Smooth muscle cell (in vitro differentiated cells): ENCODE measurements at regions not wholly inside any gene's neighbourhood (a gene's known extent, or its start where the extent isn't known, plus 50 kb on each side); places are given as distances from the start of the nearest gene placed in this dataset.

Experiments used
- DNase-seq: peaks from one replicate; lab custom pipeline; 2025; ENCODE audit not compliant: unreplicated experiment; lab: John Stamatoyannopoulos, UW
- H2AFZ ChIP-seq: fragments of 200-600 bp; sonication (generic); 2 replicates; pipeline ENCODE4 v1.6.0; 2016; ENCODE audit warnings: antibody characterized with exemption, low read depth, mild to moderate bottlenecking
- H3F3A ChIP-seq: fragments of 200-600 bp; sonication (generic); 2 replicates; pipeline ENCODE4 v1.6.0; 2017; ENCODE audit warnings: antibody characterized with exemption, low read depth
- H3K27ac ChIP-seq: fragments of 200-600 bp; sonication (generic); 2 replicates; pipeline ENCODE4 v1.5.1; 2016; ENCODE audit warnings: low read depth, mild to moderate bottlenecking
- H3K27me3 ChIP-seq: fragments of 200-600 bp; sonication (generic); 2 replicates; pipeline ENCODE4 v1.6.1; 2016; ENCODE audit warnings: low read depth, mild to moderate bottlenecking
- H3K36me3 ChIP-seq: fragments of 200-600 bp; sonication (generic); 2 replicates; pipeline ENCODE4 v1.5.1; 2016; ENCODE audit warnings: low read depth
- H3K4me1 ChIP-seq: fragments of 200-600 bp; sonication (generic); 2 replicates; pipeline ENCODE4 v1.5.1; 2016; ENCODE audit warnings: low read depth
- H3K4me2 ChIP-seq: fragments of 200-600 bp; sonication (generic); 2 replicates; pipeline ENCODE4 v1.6.0; 2016; ENCODE audit warnings: mild to moderate bottlenecking
- H3K4me3 ChIP-seq: fragments of 200-600 bp; sonication (generic); 2 replicates; pipeline ENCODE4 v1.5.1; 2016; ENCODE audit warnings: mild to moderate bottlenecking
- H3K79me2 ChIP-seq: fragments of 200-600 bp; sonication (generic); 2 replicates; pipeline ENCODE4 v1.6.0; 2016; ENCODE audit warnings: low read depth, mild to moderate bottlenecking
- H3K9ac ChIP-seq: fragments of 200-600 bp; sonication (generic); 2 replicates; pipeline ENCODE4 v1.6.0; 2016; ENCODE audit warnings: low read depth
- H3K9me3 ChIP-seq: fragments of 200-600 bp; sonication (generic); replicated peaks from 2 replicates; pipeline ENCODE4 v1.5.1; 2016; ENCODE audit warnings: low read depth
- H4K20me1 ChIP-seq: fragments of 200-600 bp; sonication (generic); 2 replicates; pipeline ENCODE4 v1.6.0; 2016; ENCODE audit warnings: low read depth
- WGBS: methylation state at CpG from one replicate; pipeline ENCODE4 v1.1.7; 2016; ENCODE audit warnings: low lambda C conversion rate; 5-methylcytosine and 5-hydroxymethylcytosine counted together
- TF ChIP-seq, protein P1 (sequence below): fragments of 200-600 bp; sonication (generic); IDR thresholded peaks from 2 replicates; pipeline ENCODE4 v1.5.1; 2017; ENCODE audit warnings: borderline replicate concordance, mild to moderate bottlenecking, antibody characterized with exemption; ENCODE audit not compliant: insufficient read depth, poor library complexity, severe bottlenecking

DNA sequence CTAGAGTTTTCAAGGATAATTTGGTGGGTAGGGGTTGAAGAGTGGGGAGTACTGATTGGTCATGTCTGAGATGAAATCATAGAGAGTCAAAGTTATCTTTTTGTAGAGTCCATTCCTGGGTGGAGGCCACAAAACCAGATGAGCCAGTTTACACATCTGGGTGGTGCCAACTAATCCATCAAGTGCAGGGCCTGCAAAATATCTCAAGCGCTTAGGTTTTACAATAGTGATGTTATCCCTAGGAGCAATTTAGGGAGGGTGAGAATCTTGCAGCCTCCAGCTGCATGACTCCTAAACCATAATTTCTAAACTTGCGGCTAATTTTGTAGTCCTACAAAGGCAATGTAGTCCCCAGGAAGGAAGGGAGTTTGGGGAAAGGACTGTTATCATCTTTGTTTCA is 988.3 kb upstream of the LCORL start:
- no peak for DNase-seq
- Histone ChIP-seq H3K4me2 (peak overlapping the region; percentile 36), H3K4me3 (no peak overlapping the region), H3K4me1 (peaks cover 2% of the 10 kb centered on the region), H3K9me3 (no peaks in the 10 kb centered on the region), H2AFZ (peak overlapping the region; percentile 10), H3K27me3 (no peaks in the 10 kb centered on the region), H3F3A (peaks cover 5% of the 10 kb centered on the region), H3K79me2 (no peaks in the 10 kb centered on the region), H3K36me3 (no peaks in the 10 kb centered on the region), H3K9ac (no peak overlapping the region), H3K27ac (no peak overlapping the region), H4K20me1 (no peaks in the 10 kb centered on the region)
- TF ChIP-seq, protein P1, sequence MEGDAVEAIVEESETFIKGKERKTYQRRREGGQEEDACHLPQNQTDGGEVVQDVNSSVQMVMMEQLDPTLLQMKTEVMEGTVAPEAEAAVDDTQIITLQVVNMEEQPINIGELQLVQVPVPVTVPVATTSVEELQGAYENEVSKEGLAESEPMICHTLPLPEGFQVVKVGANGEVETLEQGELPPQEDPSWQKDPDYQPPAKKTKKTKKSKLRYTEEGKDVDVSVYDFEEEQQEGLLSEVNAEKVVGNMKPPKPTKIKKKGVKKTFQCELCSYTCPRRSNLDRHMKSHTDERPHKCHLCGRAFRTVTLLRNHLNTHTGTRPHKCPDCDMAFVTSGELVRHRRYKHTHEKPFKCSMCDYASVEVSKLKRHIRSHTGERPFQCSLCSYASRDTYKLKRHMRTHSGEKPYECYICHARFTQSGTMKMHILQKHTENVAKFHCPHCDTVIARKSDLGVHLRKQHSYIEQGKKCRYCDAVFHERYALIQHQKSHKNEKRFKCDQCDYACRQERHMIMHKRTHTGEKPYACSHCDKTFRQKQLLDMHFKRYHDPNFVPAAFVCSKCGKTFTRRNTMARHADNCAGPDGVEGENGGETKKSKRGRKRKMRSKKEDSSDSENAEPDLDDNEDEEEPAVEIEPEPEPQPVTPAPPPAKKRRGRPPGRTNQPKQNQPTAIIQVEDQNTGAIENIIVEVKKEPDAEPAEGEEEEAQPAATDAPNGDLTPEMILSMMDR = no peak
- WGBS = 18% methylated on average over 2 of the region's 2 CpGs

DNA sequence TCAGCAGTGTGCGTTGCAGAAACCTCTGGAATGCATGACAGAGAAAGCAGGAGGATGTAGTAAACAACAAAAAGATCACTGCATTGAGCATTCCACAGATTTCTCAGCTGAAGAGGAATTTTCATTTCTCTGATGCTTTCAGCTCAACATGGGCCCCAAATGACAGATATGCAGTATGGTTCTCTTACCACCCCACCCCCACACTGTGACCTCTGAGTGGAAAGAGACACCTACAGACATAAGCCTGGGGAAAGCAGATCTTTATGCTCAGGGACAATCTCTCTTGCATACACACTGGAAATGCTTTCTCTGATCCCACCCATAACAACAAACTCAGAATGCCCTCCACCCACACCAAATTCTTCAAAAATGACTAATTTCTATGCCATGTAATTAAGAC is 983.7 kb upstream of the LCORL start:
- H3K4me2 ChIP-seq = peak overlapping the region; percentile 58

GRCh38 chr4:19002170-19002569 is 980.6 kb upstream of the LCORL start:
- WGBS = 75% methylated on average over 4 of the region's 4 CpGs
- no peaks in the 10 kb centered on the region for H3K79me2 ChIP-seq
- no peak overlapping the region for H3K4me3 ChIP-seq
- no peak overlapping the region for H3K9ac ChIP-seq
- no peak for DNase-seq
- no peaks in the 10 kb centered on the region for H4K20me1 ChIP-seq
- no peaks in the 10 kb centered on the region for H3F3A ChIP-seq
- peaks cover 5% of the 10 kb centered on the region for H3K4me1 ChIP-seq
- H3K27ac ChIP-seq = no peak overlapping the region
- H2AFZ ChIP-seq = no peak overlapping the region
- TF ChIP-seq, protein P1 = no peak
- H3K27me3 ChIP-seq = no peaks in the 10 kb centered on the region
- no peaks in the 10 kb centered on the region for H3K9me3 ChIP-seq
- H3K36me3 ChIP-seq = no peaks in the 10 kb centered on the region
- no peak overlapping the region for H3K4me2 ChIP-seq

More for the DNA sequence above, 983.7 kb upstream of the LCORL start:
- no peak overlapping the region for H3K9ac ChIP-seq
- TF ChIP-seq, protein P1 = no peak
- H3K79me2 ChIP-seq = no peaks in the 10 kb centered on the region
- no peaks in the 10 kb centered on the region for H3K36me3 ChIP-seq
- H3F3A ChIP-seq = no peaks in the 10 kb centered on the region
- peaks cover 5% of the 10 kb centered on the region for H3K4me1 ChIP-seq
- H2AFZ ChIP-seq = no peak overlapping the region
- no peak for DNase-seq
- no peaks in the 10 kb centered on the region for H3K27me3 ChIP-seq
- H3K4me3 ChIP-seq = no peak overlapping the region
- H3K9me3 ChIP-seq = no peaks in the 10 kb centered on the region
- H3K27ac ChIP-seq = peak overlapping the region; percentile 75
- 4% methylated on average over 1 of the region's 1 CpG for WGBS
- H4K20me1 ChIP-seq = no peaks in the 10 kb centered on the region

DNA sequence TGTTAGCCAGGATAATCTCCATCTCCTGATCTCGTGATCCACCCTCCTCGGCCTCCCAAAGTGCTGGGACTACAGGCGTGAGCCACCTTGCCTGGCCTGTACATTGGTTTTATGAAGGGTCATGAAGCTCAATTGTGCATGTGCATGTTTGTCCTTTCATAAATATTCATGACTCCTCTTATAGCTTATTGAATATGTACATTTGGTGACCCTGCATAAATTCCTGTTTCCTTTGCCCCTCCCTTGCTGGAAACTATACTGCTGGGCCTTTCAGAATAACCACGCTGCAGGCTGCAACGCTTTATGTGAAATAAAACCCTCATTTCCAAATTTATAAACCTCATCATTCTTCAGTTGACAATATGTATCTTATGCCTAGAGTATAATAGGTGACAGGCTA is 978.0 kb upstream of the LCORL start:
- no peaks in the 10 kb centered on the region for H3K36me3 ChIP-seq
- no peak overlapping the region for H3K9ac ChIP-seq
- no peak overlapping the region for H3K4me2 ChIP-seq
- 92% methylated on average over 5 of the region's 5 CpGs for WGBS
- no peaks in the 10 kb centered on the region for H3K27me3 ChIP-seq
- TF ChIP-seq, protein P1 = no peak
- DNase-seq = no peak
- no peaks in the 10 kb centered on the region for H4K20me1 ChIP-seq
- H3K4me1 ChIP-seq = peaks cover under 1% of the 10 kb centered on the region
- no peak overlapping the region for H2AFZ ChIP-seq
- H3K9me3 ChIP-seq = no peaks in the 10 kb centered on the region
- H3K27ac ChIP-seq = no peak overlapping the region
- H3F3A ChIP-seq = no peaks in the 10 kb centered on the region
- no peaks in the 10 kb centered on the region for H3K79me2 ChIP-seq
- no peak overlapping the region for H3K4me3 ChIP-seq
